ENCODE measurements at regions not wholly inside any gene's neighbourhood (a gene's known extent, or its start where the extent isn't known, plus 50 kb on each side); places are given as distances from the start of the nearest gene placed in this dataset.

- Histone ChIP-seq H3K4me3 (no peak overlapping the region), H3K27ac (no peak overlapping the region), H3K27me3 (no peaks in the 10 kb centered on the region), H3K36me3 (no peaks in the 10 kb centered on the region), H3K4me1 (no peaks in the 10 kb centered on the region), H3K9me3 (peaks cover 0 to 3% of the 10 kb centered on the region in 2 donors)
- intact Hi-C loops (cut with DNase I): no loop called here
- DNase-seq: no peak
- ATAC-seq: no peak
- TF ChIP-seq CTCF (IDR thresholded peaks at IDR 0.05): no peak
Measured at GRCh38 chrX:128848374-128848773, 674.9 kb downstream of the SMARCA1 start.

- no peak for DNase-seq
- Histone ChIP-seq H3K4me3 (no peak overlapping the region), H3K36me3 (no peaks in the 10 kb centered on the region), H3K9me3 (peaks cover 0 to 3% of the 10 kb centered on the region in 2 donors), H3K27me3 (no peaks in the 10 kb centered on the region), H3K4me1 (no peaks in the 10 kb centered on the region), H3K27ac (no peak overlapping the region)
- ATAC-seq: no peak
- no peak for TF ChIP-seq CTCF (IDR thresholded peaks at IDR 0.05)
- intact Hi-C loops (cut with DNase I): no loop called here
Measured at GRCh38 chrX:128846385-128846784, 676.9 kb downstream of the SMARCA1 start.

- H3K36me3 ChIP-seq: no peaks in the 10 kb centered on the region
- TF ChIP-seq CTCF (IDR thresholded peaks at IDR 0.05): no peak
- H3K27ac ChIP-seq: no peak overlapping the region
- DNase-seq: no peak
- no peaks in the 10 kb centered on the region for H3K9me3 ChIP-seq
- ATAC-seq: no peak
- H3K27me3 ChIP-seq: no peaks in the 10 kb centered on the region
- H3K4me1 ChIP-seq: no peaks in the 10 kb centered on the region
- no peak overlapping the region for H3K4me3 ChIP-seq
- intact Hi-C loops (cut with DNase I): no loop called here
Measured at GRCh38 chrX:128818690-128819089, 704.6 kb downstream of the SMARCA1 start.

GRCh38 chrX:128816919-128817318 lies 706.4 kb downstream of the SMARCA1 start:
- H3K9me3 ChIP-seq: no peaks in the 10 kb centered on the region
- H3K4me1 ChIP-seq: no peaks in the 10 kb centered on the region
- no peaks in the 10 kb centered on the region for H3K27me3 ChIP-seq
- no peak overlapping the region for H3K27ac ChIP-seq
- ATAC-seq (no peak), DNase-seq (no peak)
- H3K4me3 ChIP-seq: no peak overlapping the region
- intact Hi-C loops (cut with DNase I): no loop called here
- peak in 1 of 2 donors; percentile 16 for TF ChIP-seq CTCF (IDR thresholded peaks at IDR 0.05)
- no peaks in the 10 kb centered on the region for H3K36me3 ChIP-seq

- no peak for DNase-seq
- no peak for ATAC-seq
- intact Hi-C loops (cut with DNase I): no loop called here
Measured at GRCh38 chrX:128807367-128807766, 715.9 kb downstream of the SMARCA1 start.

More at GRCh38 chrX:128807367-128807766, 715.9 kb downstream of the SMARCA1 start:
- H3K4me1 ChIP-seq: no peaks in the 10 kb centered on the region
- no peak for TF ChIP-seq CTCF (IDR thresholded peaks at IDR 0.05)
- H3K4me3 ChIP-seq: no peak overlapping the region
- H3K36me3 ChIP-seq: no peaks in the 10 kb centered on the region
- peaks cover 0 to 3% of the 10 kb centered on the region in 2 donors for H3K9me3 ChIP-seq
- H3K27me3 ChIP-seq: no peaks in the 10 kb centered on the region
- no peak overlapping the region for H3K27ac ChIP-seq

All from left lung (tissue), 4 donors.